LNCAP (cell line): ENCODE measurements at regions not wholly inside any gene's neighbourhood (a gene's known extent, or its start where the extent isn't known, plus 50 kb on each side); places are given as distances from the start of the nearest gene placed in this dataset.

Experiments used
- CTCF ChIP-seq: fragments of 450-650 bp; IDR thresholded peaks from 2 replicates; pipeline ENCODE4 v1.5.1; 2017; ENCODE audit warnings: mild to moderate bottlenecking

GRCh38 chr12:46550266-46550879, 177.8 kb upstream of the SLC38A2 start:
- no peak for TF ChIP-seq CTCF

- TF ChIP-seq CTCF, result no peak
Measured at GRCh38 chr12:46549527-46550265, 177.1 kb upstream of the SLC38A2 start.

- no peak for TF ChIP-seq CTCF
Measured at GRCh38 chr12:46548605-46549071, 176.1 kb upstream of the SLC38A2 start.

- TF ChIP-seq CTCF, result no peak
Measured at GRCh38 chr12:46547421-46548354, 175.1 kb upstream of the SLC38A2 start.

GRCh38 chr12:46546634-46547273, 174.2 kb upstream of the SLC38A2 start:
- TF ChIP-seq CTCF, result no peak

GRCh38 chr12:46538976-46539375, 166.4 kb upstream of the SLC38A2 start:
- TF ChIP-seq CTCF, result no peak

GRCh38 chr12:46537387-46537955, 164.9 kb upstream of the SLC38A2 start:
- no peak for TF ChIP-seq CTCF
